HG02885 (cell line): ENCODE measurements at regions not wholly inside any gene's neighbourhood (a gene's known extent, or its start where the extent isn't known, plus 50 kb on each side); places are given as distances from the start of the nearest gene placed in this dataset.

ENCODE experiments used
- ATAC-seq: cut with Tn5 transposase; IDR thresholded peaks from one replicate; pipeline ENCODE4 v1.9.1; 2021; ENCODE audit warnings: mild to moderate bottlenecking; ENCODE audit not compliant: unreplicated experiment, poor library complexity

- ATAC-seq = no peak
Measured at GRCh38 chr6:56692523-56693245, 50.0 kb upstream of the DST start.
